ENCODE measurements at regions not wholly inside any gene's neighbourhood (a gene's known extent, or its start where the extent isn't known, plus 50 kb on each side); places are given as distances from the start of the nearest gene placed in this dataset.

DNA sequence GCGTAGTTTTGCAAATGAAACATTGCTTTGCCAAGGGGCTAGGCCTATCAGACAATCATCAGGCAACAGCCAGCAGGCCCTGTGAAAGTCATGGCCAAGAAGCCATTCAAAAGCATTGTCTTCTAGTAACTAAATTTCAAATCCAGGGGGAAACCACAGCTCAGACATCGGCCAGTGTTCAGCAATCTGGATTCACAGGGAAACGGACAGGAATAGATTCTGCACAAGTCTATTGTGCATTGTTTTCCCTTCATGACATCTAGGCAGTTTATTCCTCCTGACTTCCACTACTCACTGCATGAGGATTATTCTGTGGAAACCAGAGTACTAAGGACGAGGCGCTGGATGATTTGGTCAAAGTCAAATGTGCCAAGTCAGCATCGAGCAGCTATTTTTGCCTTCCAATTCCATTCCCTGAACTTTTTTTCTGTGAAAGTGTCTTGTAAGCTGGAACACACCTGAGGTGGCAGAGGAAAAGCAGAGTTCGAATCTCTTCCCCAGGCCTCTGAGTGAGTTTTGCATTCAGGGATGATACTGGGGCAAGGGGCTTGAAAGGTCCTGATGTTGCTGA lies 75.4 kb downstream of the VCPKMT start:
- no peak for DNase-seq

DNA sequence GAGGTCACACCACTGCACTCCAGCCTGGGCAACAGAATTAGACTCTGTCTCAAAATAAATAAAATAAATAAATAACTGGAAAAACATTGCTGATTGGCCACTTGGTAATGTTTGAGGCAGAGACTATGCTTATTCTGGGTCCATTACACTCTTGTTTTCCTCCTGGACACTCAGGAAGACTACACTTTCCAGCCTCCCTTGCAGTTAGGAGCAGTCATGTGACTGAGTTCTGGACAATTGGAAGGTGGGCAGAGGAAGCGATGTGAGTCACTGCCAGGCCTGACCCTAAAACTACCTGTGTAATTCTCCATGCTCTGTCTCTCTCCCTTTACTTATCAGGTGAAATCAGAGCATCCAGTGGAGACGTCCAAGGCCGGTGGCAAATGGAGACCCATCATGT lies 74.4 kb downstream of the VCPKMT start:
- no peak for DNase-seq

DNA sequence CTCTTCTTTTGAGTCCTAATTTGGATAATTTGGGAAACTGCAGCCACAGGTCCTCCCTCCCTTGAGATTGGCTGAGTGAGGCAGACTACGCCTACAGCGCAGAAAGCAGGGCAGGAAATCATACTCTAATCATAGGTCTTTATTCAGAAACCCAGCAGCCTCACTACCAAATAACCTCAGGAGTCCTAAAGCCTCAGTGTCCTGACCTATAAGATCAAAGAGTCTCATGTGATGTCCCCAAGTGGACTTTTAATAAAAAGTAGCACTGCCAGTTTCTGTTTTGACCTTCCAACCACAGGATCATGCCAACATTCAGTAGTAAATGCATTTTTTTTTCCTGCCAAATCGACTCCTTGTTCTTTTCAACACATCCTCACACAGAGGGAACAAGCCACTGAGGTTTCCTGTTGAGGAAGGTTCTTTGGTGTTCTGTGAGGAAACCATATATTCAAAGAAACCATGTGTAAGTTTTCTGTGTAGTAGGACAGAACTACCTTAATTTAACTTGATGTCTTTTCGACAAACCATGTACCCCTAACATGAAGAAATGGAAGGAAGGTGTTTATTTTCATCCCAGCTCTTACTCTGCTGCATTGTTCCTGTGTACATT lies 72.2 kb downstream of the VCPKMT start:
- no peak for DNase-seq

DNA sequence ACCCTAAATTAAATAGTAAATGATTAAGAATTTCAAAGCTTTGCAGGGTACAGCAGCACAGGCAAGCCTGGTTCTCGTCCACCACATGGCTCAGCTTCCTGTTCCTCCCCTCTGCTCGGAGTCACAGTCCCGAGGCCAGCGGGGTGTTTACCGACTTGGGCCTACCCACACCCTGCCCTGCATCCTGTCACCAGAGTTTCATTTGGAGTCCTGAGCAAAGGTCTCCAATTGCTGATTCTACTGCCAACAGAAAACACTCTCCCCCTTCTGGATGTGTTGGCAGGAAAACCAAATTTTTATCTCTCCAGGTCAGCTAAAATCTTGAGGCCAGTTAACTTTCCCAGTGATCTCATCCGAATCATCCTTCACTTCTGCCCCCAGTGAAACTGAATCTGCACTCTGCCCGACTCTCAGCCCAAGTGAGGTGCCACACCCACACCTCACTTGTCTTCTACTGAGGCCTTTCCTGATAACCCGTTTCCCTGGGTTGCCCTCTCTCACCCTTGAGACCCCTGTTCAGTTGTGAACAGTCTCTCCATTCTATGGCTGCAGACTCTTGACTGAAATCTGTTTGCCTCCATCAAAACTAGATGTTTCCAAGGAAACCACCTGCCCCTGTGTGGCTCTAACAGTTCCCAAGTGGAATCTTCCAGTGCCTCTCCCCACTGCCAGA lies 71.2 kb downstream of the VCPKMT start:
- DNase-seq, result no peak

DNA sequence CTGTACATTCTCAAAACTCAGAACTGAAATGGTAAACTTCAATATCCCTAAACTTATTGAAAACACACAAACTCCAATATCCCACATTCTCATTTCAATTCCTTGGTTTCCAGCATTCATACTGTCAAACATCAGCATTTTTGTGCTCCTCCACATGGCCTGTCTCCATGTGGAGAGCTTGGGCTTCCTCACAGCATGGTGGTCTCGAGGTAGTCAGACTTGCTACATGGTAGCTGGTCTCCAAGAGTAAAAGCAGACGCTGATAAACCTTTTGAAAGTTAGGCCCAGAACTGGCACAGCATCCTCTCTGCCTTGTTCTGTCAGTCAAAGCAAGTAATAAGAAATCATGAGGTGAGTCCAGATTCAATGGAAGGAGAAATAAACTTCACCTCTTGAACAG lies 70.5 kb downstream of the VCPKMT start:
- no peak for DNase-seq

DNA sequence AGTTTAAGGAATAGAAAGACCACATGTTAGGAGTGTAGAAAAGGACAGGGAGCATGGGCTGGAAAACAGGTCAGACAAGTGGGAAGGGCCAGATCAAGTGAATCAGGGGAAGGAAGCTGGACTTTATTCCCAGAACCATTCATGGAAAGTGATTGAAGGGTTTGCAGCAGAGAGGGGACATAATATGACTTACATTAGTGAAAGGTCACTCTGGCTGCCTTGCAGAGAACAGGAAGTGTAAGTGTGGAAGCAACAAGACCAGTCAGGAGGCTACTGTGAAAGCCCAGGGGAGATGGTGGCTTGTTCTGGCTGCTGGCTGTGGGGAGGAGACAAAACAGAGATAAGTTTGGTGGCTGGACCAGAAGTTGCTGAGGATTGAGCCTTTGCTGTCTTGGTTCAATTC lies 69.1 kb downstream of the VCPKMT start:
- DNase-seq, result no peak

DNA sequence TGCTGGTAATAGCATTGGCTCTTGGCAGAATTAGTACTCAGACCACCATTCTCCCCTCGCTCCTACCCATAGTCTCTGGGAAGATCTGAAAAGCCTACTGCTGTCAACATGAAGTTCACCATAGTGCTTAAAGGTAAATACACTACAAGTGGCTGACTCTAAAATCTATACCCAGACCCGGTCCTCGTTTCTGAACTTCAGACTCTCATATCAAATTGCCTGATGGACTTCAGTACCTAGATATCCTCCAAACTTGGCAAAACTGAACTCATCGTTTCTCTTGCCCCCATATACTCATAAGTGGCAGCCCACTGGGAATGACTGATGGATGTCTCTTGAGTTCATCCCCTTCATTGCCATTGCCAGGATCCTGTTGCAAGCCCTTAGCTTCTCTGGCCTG lies 67.3 kb downstream of the VCPKMT start:
- no peak for DNase-seq

DNA sequence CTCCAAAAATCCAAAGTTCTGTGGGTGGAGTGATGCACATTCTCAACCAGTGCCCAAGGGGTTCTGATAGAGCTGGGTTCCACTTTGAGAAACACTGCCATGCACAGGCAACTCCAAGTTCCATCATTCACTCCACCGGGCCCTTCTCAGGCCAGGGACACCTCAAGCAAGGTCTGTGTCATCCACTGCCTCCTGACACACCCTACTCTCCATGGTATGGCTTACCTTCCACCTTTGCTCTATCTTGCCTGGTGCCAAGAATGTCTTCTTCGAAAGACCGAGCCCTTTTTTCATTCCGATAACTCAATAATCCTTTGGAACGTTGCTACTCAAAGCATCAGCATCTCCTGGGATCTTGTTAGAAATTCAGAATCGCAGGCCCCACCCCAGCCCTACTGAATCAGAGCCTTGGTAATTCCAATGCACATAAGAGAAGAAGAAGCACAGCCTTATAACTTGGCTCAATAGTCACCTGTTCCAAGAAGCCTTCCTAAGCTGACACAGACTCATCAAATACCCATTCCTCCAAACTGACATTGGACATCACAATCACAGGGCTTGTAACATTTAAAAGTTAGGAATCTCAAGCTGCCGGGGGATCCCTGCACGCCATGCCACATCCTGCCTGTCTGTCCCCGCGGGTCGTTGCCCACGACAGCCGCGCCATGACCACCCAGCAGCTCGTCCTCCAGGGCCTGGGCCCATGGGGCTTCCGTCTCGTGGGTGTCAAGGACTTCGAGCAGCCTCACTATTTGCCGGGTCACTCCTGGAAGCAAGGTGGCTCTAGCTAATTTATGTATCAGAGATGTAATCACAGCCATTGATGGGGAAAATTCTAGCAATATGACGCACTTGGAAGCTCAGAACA lies 66.4 kb downstream of the VCPKMT start:
- DNase-seq, result no peak

DNA sequence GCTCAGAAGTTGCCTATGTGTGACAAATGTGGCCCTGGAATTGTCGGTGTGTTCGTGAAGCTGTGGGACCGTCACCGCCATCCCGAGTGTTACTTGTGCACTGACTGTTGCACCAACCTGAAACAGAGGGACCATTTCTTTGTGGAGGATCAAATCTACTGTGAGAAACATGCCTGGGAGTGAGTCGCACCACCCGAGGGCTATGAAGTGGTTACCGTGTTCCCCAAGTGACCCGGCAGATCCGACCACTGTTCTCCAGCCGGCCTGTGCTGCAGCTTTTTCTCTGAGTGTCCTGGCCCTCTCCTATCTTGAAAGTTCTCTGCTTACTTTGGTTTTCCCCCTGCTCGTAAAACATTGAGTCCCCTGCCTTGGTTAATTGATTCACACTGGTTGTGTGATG lies 65.3 kb downstream of the VCPKMT start:
- DNase-seq, result no peak

DNA sequence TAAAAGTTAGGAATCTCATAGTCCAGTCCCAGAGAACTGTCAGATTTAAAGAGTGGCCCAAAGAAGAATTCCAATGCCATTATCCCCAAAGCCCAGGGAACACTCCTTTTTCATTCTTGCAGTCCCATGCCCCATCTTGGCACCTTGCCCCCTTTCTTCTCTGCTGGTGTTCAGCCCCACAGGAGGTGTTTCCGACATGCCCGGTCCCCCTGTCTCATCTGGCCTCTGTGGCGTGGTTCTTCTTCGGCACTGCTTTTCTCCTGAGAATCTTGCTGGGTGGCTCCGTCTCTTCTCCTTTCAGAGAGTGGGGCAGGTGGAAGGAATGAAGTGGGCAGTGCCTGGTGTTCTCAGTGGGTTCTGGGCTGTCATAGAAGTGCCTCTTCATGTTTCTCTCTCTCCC lies 64.7 kb downstream of the VCPKMT start:
- no peak for DNase-seq

DNA sequence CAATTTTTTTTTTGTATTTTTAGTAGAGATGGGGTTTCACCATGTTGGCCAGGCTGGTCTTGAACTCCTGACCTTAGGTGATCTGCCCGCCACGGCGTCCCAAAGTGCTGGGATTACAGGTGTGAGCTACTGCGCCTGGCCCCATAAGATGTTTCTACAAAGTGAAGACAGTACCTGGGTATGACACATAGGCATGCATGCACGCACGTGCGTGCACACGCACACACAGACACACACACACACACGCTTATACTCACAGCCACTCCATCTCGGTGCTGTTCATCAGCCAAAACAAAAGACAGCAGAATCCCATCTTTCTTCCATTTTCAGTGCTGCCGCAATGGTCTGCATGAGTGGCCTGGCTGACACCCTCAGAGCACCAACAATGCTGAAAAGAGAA lies 63.9 kb downstream of the VCPKMT start:
- no peak for DNase-seq

DNA sequence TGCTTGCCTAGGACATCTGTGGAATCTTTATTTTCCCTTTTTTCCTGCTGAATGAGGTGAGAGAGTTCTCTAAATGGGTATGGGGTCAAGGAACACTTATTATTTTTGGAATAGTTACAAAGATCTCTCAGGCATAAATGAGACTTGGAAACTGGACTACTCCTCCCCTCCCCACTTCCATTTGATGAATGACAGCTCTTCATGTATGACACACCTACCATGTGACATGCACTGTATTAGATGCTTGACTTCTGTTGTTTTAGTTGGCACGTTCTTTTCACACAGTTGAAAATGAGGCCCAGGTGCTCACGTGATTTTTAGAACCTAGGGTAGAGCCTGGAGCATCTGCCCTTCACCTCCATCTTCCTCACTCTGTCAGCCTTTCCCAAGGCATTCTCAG lies 62.4 kb downstream of the VCPKMT start:
- no peak for DNase-seq

DNA sequence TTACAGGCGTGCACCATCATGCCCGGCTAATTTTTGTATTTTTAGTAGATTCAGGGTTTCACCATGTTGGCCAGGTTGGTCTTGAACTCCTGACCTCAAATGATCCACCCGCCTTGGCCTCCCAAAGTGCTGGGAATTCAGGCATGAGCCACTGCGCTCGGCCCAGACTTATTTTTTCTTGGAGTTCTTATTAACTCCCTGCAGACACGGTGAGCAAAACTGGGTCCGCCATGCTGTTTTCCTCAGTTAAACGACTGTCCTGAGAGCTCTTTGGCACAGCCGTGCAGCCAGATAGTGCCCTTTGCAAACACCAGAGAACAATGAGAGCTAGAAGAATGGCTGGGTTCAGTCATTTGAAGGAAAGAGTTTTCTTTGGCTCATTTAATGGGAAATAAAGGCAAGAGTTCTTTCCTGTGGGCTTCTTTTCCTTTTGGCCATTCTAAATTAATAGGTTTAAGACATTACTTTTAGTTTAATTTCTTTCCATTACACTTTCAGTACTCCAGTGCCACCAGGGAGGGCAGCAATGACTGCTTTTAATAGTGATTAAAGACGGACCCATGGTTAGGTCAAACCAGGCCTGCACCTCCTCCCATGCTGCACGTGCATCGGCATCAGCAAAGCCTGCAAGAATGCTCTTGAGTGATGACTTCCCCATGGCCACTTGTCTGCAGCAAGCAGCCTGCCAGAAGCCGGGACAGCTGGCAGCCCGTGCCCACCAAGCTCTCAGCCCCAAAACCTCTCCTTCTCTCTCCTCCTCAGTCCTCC lies 60.7 kb downstream of the VCPKMT start:
- no peak for DNase-seq

DNA sequence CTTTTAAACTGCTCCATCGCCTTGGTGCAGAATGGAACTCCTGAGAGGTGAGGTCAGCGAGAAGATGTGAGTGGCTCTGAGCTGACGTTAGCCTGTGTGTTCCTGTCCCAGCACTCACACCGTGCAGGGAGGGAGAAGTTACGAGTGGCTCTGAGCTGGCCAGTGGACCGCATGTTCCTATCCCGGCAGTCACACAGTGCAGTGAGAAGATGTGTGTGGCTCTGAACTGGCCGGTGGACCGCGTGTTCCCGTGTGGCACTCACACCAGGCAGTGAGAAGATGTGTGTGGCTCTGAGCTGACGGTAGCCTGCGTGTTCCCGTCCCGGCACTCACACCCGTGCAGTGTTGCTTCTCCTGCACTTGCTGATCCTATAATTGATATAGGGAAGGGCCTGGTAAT lies 59.9 kb downstream of the VCPKMT start:
- DNase-seq, result no peak

DNA sequence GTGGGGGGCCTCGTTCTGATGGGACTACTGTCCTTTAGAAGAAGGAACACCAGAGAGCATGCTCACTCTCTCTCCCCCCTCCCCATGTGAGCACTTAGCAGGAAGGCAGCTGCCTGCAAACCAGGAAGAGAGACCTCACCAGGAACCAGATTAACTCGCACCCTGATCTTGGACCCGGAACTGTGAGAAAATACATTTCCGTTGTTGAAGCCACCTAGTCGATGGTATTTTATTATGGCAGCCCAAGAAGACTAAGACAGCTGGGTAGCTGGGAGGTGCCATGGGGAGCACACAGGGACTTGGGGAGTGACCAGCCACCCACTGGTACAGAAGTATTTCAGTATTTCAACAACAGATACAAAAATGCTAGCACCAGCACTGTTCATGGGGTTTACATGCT lies 59.0 kb downstream of the VCPKMT start:
- no peak for DNase-seq

DNA sequence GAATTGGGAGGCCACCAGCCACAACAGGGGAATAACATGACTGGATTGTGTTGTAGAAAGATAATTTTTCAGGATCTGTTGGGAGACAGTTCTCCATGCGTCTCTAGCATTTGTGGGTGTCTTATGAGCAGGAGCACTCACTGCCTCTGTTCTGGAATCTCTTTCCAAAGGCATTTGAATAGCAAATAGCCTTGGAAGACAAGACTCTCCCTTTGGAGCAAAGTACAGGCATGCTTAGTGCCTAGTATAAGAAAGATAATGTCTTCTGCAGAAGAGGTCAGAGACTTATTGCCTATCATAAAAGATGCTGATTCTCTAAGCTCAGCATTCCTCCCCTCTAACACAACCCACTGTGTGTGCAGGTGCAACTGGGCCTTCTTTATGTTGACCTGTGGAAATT lies 58.3 kb downstream of the VCPKMT start:
- no peak for DNase-seq
